Fibroblast of skin of right quadriceps (primary cell): ENCODE measurements at regions not wholly inside any gene's neighbourhood (a gene's known extent, or its start where the extent isn't known, plus 50 kb on each side); places are given as distances from the start of the nearest gene placed in this dataset.

Experiments used
- DNase-seq: peaks from one replicate; pipeline ENCODE4 v3.0.0-alpha.2; 2013

- DNase-seq = no peak
Measured at GRCh38 chr13:73695325-73695724, 438.9 kb downstream of the KLF12 start.

- DNase-seq = no peak
Measured at GRCh38 chr13:73693215-73693614, 441.0 kb downstream of the KLF12 start.

GRCh38 chr13:73691891-73692290 lies 442.3 kb downstream of the KLF12 start:
- no peak for DNase-seq

- DNase-seq = no peak
Measured at GRCh38 chr13:73687929-73688328, 446.3 kb downstream of the KLF12 start.

GRCh38 chr13:73687087-73687486 lies 447.1 kb downstream of the KLF12 start:
- DNase-seq = no peak

- no peak for DNase-seq
Measured at GRCh38 chr13:73684750-73685149, 449.5 kb downstream of the KLF12 start.

GRCh38 chr13:73684286-73684685 lies 449.9 kb downstream of the KLF12 start:
- no peak for DNase-seq

GRCh38 chr13:73683746-73684145 lies 450.5 kb downstream of the KLF12 start:
- DNase-seq = no peak

- no peak for DNase-seq
Measured at GRCh38 chr13:73681779-73682178, 452.4 kb downstream of the KLF12 start.

GRCh38 chr13:73681015-73681414 lies 453.2 kb downstream of the KLF12 start:
- no peak for DNase-seq

GRCh38 chr13:73677048-73677601 lies 457.1 kb downstream of the KLF12 start:
- peak; percentile 37 for DNase-seq

- DNase-seq = no peak
Measured at GRCh38 chr13:73676550-73677047, 457.6 kb downstream of the KLF12 start.

- no peak for DNase-seq
Measured at GRCh38 chr13:73675821-73676220, 458.4 kb downstream of the KLF12 start.

GRCh38 chr13:73674570-73674969 lies 459.6 kb downstream of the KLF12 start:
- no peak for DNase-seq

- no peak for DNase-seq
Measured at GRCh38 chr13:73673931-73674330, 460.3 kb downstream of the KLF12 start.

GRCh38 chr13:73672492-73672891 lies 461.7 kb downstream of the KLF12 start:
- DNase-seq = peak; percentile 13

GRCh38 chr13:73671732-73672131 lies 462.5 kb downstream of the KLF12 start:
- no peak for DNase-seq

- no peak for DNase-seq
Measured at GRCh38 chr13:73671011-73671410, 463.2 kb downstream of the KLF12 start.

GRCh38 chr13:73667756-73668155 lies 466.4 kb downstream of the KLF12 start:
- no peak for DNase-seq

- DNase-seq = no peak
Measured at GRCh38 chr13:73665261-73665660, 468.9 kb downstream of the KLF12 start.

- no peak for DNase-seq
Measured at GRCh38 chr13:73664851-73665250, 469.4 kb downstream of the KLF12 start.

GRCh38 chr13:73662833-73663232 lies 471.4 kb downstream of the KLF12 start:
- DNase-seq = no peak

- DNase-seq = no peak
Measured at GRCh38 chr13:73661687-73662425, 472.3 kb downstream of the KLF12 start.

GRCh38 chr13:73661066-73661465 lies 473.1 kb downstream of the KLF12 start:
- DNase-seq = no peak

GRCh38 chr13:73658639-73659038 lies 475.6 kb downstream of the KLF12 start:
- DNase-seq = no peak
